Superior temporal gyrus (tissue), 1 donor: ENCODE measurements at regions not wholly inside any gene's neighbourhood (a gene's known extent, or its start where the extent isn't known, plus 50 kb on each side); places are given as distances from the start of the nearest gene placed in this dataset.

Experiments
- DNase-seq: peaks from one replicate; pipeline ENCODE4 v3.0.0-alpha.2; 2016; ENCODE audit errors: extremely low spot score

DNA sequence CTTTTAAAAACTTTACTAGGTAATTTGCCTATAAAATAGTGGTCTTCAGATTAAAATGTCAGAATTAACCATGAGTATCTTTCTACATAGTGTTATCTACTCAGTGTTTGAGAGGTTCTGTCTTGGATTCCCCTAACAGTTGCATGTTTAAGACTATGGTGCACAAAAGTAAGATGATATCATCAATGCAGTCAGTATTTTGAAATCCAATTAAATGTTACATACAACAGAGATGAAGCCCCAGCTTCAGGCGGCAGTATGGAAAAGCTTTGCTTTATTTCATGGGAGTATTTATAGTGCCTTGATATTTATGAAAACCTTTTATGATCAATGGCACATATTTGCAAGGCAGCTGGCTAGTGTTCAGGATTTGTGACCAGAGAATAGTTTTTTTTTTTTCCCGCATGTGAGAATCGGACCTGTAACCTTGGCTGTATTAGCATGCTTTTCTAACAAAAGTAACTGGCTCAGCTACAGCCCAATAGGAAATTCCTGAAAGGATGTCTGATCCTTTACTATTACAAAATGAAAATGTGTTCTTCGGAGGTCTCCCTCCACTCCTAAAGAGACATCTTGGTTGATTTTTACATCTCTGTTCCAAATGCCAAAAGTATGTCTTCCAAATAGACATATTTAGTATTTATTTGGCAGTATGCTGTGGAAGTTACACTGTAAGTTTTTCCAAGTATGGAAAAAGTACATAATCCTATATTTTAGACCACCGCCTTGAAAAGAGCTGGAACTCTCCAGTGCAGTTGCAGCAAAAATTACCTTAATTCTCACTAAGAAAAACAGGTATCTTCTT, 319.3 kb upstream of the UBE2E3 start:
- DNase-seq = no peak

GRCh38 chr2:180660207-180660606, 320.2 kb upstream of the UBE2E3 start:
- DNase-seq = no peak

GRCh38 chr2:180657054-180657453, 323.4 kb upstream of the UBE2E3 start:
- DNase-seq = no peak

- no peak for DNase-seq
These were observed 324.0 kb upstream of the UBE2E3 start for GRCh38 chr2:180656455-180656847.

DNA sequence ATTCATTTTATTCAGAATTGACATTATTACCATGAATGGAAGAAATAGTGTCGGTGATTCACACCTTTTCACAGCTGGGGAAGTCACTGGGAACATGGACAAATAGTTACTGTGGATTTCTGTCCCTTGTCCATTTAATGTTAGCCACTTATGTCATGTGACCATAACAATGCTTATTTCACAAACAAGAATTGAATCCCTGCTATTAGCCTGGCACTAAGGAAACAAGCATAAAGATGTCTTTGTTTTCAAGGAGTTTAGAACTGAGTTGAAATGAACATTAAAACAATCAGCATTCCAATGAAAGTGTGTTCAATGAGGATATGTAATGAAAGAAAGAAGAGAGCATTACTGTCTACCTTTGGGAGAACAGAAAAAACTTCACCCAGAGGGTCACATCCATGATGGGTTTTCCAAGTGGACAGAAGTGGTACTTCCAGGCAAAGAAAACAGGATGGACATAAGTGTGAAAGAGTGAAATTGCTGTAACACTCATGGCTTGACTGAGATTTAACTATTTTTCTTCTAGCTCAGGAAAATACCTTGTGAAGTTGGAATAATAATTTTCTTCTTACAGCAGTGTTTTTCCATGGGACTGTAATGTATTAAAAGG, 324.5 kb upstream of the UBE2E3 start:
- DNase-seq = peak; percentile 69

DNA sequence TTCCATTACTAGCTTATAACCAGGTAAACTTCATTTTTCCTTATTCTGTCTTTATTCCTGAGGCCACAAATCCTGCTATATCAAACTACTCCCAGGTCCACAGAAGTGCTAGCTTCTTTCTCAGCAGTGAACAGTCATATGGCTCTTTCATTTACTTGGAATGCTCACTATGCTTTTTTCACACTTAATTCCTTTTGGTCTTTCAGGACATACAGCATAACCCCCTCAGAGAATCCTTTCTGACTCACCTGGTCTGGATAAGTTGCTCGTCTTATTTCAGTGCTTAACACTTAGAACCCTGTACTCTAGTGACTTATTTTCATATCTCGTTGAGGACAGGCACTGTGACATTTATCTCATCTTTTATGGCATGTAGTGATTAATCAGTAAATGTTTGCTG, 325.0 kb upstream of the UBE2E3 start:
- DNase-seq = no peak

- DNase-seq = no peak
These were observed 326.9 kb upstream of the UBE2E3 start for GRCh38 chr2:180653481-180653880.

DNA sequence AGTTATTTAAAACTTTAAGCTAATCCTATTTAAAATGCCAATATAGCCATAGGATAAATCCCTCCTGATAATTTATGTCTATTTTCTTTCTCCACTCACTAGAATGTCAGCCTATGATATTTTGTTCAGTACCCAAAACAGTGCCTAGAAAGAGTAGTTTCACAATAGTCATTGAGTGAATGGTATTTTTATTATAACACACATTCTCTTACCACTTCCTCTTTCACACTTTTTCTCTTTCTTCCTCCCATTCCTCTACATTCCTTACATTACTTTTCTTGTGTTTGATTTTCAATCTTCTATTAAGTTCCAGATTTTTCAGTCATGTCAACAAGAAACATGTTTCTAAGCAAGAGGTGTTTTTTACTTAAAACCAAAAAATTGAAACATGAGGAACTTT, 327.6 kb upstream of the UBE2E3 start:
- DNase-seq = no peak

GRCh38 chr2:180651596-180651995, 328.8 kb upstream of the UBE2E3 start:
- no peak for DNase-seq

DNA sequence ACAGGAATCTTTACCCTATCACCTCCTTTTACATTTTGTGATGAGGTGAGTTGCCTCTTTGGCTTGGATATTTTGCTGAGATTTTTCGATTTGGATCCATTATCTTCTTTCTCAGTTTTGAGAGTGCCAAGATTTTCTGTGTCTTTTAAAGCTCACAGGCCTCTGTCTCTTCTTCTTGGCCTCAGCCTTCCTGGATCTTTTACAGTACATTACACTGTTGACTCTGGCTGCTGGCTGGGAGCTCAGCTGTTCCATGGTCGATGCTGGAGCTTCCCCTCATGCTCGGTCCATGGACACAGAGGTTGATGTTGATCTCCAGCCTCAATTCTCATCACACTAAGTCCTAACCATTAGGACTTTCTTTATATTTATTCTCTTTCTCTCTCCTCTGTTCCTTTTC, 332.8 kb upstream of the UBE2E3 start:
- DNase-seq = no peak

- DNase-seq = no peak
These were observed 333.2 kb upstream of the UBE2E3 start for GRCh38 chr2:180647221-180647620.

GRCh38 chr2:180646756-180647155, 333.6 kb upstream of the UBE2E3 start:
- no peak for DNase-seq

DNA sequence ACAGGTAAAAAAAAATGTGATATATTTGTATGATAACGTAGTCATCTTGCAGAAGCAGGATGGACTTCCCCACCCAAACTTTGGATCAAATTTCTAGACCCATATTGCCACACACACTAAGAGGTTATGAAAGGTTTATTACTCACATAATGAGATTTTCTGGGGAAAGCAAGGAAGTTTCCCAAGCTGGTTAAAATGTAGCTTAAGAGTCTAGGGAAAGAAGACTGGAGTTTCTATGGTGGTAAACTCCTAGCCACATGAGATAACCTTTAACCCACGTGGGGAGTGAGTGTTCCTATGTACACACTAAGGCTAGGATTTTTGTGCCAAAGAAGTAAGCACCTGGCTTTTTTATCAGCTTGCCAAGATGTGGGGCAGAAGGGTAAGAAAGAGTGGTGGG, 335.7 kb upstream of the UBE2E3 start:
- DNase-seq = no peak

GRCh38 chr2:180630756-180631155, 349.6 kb upstream of the UBE2E3 start:
- no peak for DNase-seq

GRCh38 chr2:180625006-180625844, 355.2 kb upstream of the UBE2E3 start:
- DNase-seq = no peak

DNA sequence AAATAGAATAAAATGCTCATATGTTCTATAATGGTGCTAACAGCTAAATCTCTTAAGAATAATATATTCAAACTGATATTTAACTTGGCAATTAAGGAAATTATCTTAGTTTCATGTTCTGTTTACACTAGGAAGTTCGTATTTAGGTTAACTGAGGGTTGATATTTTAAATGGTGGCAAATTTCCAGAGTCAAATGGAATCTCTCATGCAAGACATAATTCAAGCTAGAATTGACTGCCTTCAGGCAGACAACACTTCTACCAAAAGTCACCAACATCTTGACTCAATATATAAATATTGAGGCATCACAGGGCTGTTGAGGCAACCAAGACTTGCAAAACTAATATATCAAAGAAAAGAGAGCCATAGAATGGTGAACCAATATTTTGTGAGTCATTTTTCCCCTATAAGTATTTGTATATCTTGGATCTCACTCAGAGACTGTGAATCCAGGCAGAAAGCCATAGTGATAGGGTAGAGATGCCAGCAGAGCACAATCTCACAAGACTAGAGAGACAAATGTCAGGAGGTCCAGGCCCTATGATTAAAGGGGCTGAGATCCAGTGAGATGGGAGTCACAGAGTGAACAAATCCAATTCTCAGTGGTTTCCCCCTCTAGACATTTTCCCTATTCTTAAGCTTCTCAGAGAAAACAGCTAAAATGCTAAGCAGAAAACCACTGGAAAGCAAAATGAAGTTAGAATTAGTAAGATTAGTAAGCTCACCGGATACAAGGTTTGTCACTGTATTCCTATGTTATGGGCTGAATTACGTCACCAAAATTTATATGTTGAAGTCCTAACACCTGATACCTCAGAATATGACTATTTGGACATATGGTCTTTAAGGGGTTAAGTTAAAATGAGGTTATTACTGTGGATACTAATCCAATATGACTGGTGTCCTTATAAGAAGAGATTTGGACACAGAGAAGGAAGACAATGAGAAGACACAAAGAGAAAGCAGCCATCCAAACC, 358.2 kb upstream of the UBE2E3 start:
- DNase-seq = no peak

DNA sequence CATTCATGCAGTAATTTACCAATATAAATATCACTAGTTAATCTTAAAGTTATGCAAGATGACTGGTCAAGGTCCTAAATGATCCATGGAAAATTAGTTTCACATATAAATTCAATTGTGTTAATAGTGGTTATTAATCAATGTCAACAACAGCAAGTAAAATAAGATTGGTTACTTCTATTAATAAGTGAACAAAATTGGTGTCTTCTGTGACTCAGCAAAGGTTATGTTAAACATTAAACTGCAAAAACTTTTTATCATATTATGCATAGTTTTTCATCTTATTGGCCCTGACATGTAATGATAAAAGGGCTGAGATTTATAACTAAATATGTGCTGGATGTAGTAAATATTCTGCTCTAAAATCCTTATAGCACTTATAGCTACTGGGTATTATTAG, 359.0 kb upstream of the UBE2E3 start:
- no peak for DNase-seq

- no peak for DNase-seq
These were observed 361.8 kb upstream of the UBE2E3 start for GRCh38 chr2:180618570-180618969.

DNA sequence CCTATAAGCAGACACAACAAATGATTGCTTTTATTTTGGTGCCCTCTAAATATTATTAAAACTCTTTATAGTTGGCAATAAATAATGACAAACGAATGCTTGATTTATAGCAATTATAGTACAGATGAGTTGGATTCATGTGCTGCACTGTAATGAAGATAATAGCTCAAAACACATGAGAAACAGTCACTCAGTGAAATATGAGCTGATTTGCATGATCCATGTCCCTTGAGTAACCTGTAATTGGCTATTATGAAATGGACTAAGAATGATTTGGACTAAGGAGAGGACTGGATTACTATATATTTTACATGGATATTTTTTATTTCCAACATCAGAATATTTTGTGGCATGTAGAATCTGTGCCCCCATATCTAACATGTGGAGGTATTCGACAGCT, 365.6 kb upstream of the UBE2E3 start:
- DNase-seq = no peak

GRCh38 chr2:180609626-180610340, 370.6 kb upstream of the UBE2E3 start:
- no peak for DNase-seq

DNA sequence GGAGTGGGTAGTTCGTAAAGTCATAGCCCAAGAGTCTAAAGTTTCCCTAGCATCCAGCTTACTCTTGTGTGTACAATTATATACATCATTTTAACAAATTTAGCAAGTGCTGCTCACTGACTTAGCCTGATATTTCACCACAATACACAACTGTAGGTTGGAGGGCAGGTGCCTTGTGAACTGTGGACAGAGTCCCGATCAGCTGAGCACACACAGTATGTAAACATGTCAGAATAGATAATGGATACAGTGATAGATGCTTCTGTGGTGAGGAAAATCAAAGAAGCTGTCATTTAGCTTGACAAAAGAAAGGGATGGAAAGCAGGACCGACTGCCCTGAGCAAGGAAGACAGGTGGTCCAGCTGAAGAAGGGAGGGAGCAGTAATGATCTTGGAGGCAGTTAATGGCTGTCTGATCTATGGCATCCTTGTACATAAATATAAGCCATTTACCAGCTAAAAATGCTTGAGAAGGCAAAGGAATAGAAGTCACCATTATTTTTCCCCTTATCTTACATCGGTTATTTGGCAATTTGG, 372.8 kb upstream of the UBE2E3 start:
- DNase-seq = no peak
